Mammary epithelial cell (primary cell): ENCODE measurements at regions not wholly inside any gene's neighbourhood (a gene's known extent, or its start where the extent isn't known, plus 50 kb on each side); places are given as distances from the start of the nearest gene placed in this dataset.

Source experiments
- CTCF ChIP-seq, 2 donors: IDR thresholded peaks in 1 of 2; conservative IDR thresholded peaks in 1 of 2; 2 replicates each; pipeline ENCODE4 v1.5.1; 2011 to 2012; ENCODE audit warnings: inconsistent platforms in 2 of 2, low read length in 2 of 2, mild to moderate bottlenecking in 2 of 2, control low read depth in 1 of 2, low read depth in 1 of 2; ENCODE audit not compliant: insufficient read depth in 1 of 2; ENCODE audit errors: extremely low read depth in 1 of 2
- EZH2 ChIP-seq: IDR thresholded peaks from 2 replicates; pipeline ENCODE4 v1.6.1; 2012; ENCODE audit warnings: low read length, inconsistent platforms, borderline replicate concordance

- TF ChIP-seq CTCF (conservative IDR thresholded peaks at IDR 0.05 in 1 of 2, IDR thresholded peaks at IDR 0.05 in 1 of 2; ENCODE audit: extremely low read depth in 1 of 2, insufficient read depth in 1 of 2, low read depth in 1 of 2, low read length in 2 of 2), result no peak
- TF ChIP-seq EZH2, result no peak
Measured at GRCh38 chr2:195596840-195597239, 60.2 kb upstream of the SLC39A10 start.
